HepG2 (cell line): ENCODE measurements at regions not wholly inside any gene's neighbourhood (a gene's known extent, or its start where the extent isn't known, plus 50 kb on each side); places are given as distances from the start of the nearest gene placed in this dataset.

Experiments used
- ATAC-seq: fragments of 200-7000 bp; cut with Tn5 transposase; 3 replicates; pipeline ENCODE4 v1.9.1; 2020; ENCODE audit warnings: mild to moderate bottlenecking, moderate library complexity
- BruUV-seq: library from RNA; stranded (reverse); fragments of 400-500 nt; replicated peaks from 2 replicates; lab custom pipeline; 2021; lab: Mats Ljungman, UMichigan
- CTCF ChIA-PET: fragments of 300-600 bp; formaldehyde crosslinking; extraction: SDS; loops from one replicate; lab custom pipeline; 2021; ENCODE audit warnings: low total read pairs, inconsistent platforms, low intra/inter-chr PET ratio; lab: Yijun Ruan, JAX
- POLR2A ChIA-PET: fragments of 350-600 bp; sonication (Branson Sonifier 250); formaldehyde crosslinking; loops from one replicate; lab custom pipeline; 2020; ENCODE audit warnings: antibody characterized with exemption, inconsistent platforms; lab: Yijun Ruan, JAX
- DNase-seq: peaks from one replicate; pipeline ENCODE4 v3.0.0-alpha.2; 2015; ENCODE audit warnings: low spot score
- FAIRE-seq: peaks from 3 replicates; lab custom pipeline; 2011; peaks lifted over from hg19 to GRCh38; lab: Jason Lieb, UNC
- H2AFZ ChIP-seq: one replicate; pipeline ENCODE4 v1.6.1; 2011; ENCODE audit warnings: low read length, inconsistent platforms
- H3K27ac ChIP-seq: fragments of 300-600 bp; 3 replicates; pipeline ENCODE4 v1.8.0; 2011; ENCODE audit warnings: mixed run types, mild to moderate bottlenecking, mixed read lengths, low read length, inconsistent platforms; ENCODE audit not compliant: insufficient read depth; ENCODE audit errors: extremely low read length
- H3K27me3 ChIP-seq, 2 experiments: fragments of 200-600 bp in 1 of 2; 2 replicates in 1 of 2; 3 replicates in 1 of 2; pipeline versions ENCODE4 v1.6.0 to v1.8.0; 2011; ENCODE audit warnings: low read length in 2 of 2, mild to moderate bottlenecking in 2 of 2, moderate library complexity in 2 of 2, inconsistent platforms in 1 of 2; ENCODE audit not compliant: insufficient read depth in 2 of 2, control insufficient read depth in 1 of 2
- H3K36me3 ChIP-seq, 2 experiments: fragments of 200-600 bp in 1 of 2; replicated peaks in 1 of 2; 2 replicates in 1 of 2; 3 replicates in 1 of 2; pipeline versions ENCODE4 v1.5.1 to v1.8.0; 2011; ENCODE audit warnings: low read length in 2 of 2, inconsistent platforms in 1 of 2; ENCODE audit not compliant: insufficient read depth in 2 of 2, control insufficient read depth in 1 of 2
- H3K4me1 ChIP-seq: 2 replicates; pipeline ENCODE4 v1.5.1; 2012; ENCODE audit warnings: low read length, inconsistent platforms; ENCODE audit not compliant: insufficient read depth
- H3K4me2 ChIP-seq: 2 replicates; pipeline ENCODE4 v1.6.0; 2011; ENCODE audit warnings: low read depth, low read length, inconsistent platforms
- H3K4me3 ChIP-seq, 3 experiments: fragments of 200-600 bp in 1 of 3; sonication (generic), shearing (Covaris generic) in 1 of 3; replicated peaks in 1 of 3; 2 replicates each; pipeline ENCODE4 v1.5.1; 2011 to 2016; ENCODE audit warnings: low read length in 3 of 3, inconsistent platforms in 2 of 3, low read depth in 2 of 3, mild to moderate bottlenecking in 2 of 3, control low read depth in 1 of 3, mixed read lengths in 1 of 3; ENCODE audit not compliant: insufficient read depth in 1 of 3
- H3K79me2 ChIP-seq: one replicate; pipeline ENCODE4 v1.6.1; 2011; ENCODE audit warnings: low read length, inconsistent platforms; ENCODE audit not compliant: insufficient read depth
- H3K9ac ChIP-seq: 2 replicates; pipeline ENCODE4 v1.6.0; 2011; ENCODE audit warnings: mild to moderate bottlenecking, low read depth, low read length, inconsistent platforms; ENCODE audit not compliant: insufficient read depth
- H3K9me3 ChIP-seq: 2 replicates; pipeline ENCODE4 v1.5.1; 2012; ENCODE audit warnings: mild to moderate bottlenecking, low read length
- H4K20me1 ChIP-seq: 2 replicates; pipeline ENCODE4 v1.6.0; 2011; ENCODE audit warnings: inconsistent platforms, mild to moderate bottlenecking, low read length, moderate library complexity; ENCODE audit not compliant: insufficient read depth
- BATF2 ChIP-seq: sonication (generic); formaldehyde crosslinking; IDR thresholded peaks from 2 replicates; pipeline ENCODE4 v1.8.0; 2022; ENCODE audit warnings: mild to moderate bottlenecking, missing genetic modification reagents, moderate library complexity
- KDM2A ChIP-seq: sonication (generic); formaldehyde crosslinking; IDR thresholded peaks from 2 replicates; pipeline ENCODE4 v1.4.0; 2020; ENCODE audit warnings: low read depth, missing genetic modification reagents, borderline replicate concordance
- MATR3 ChIP-seq: sonication (generic); formaldehyde crosslinking; IDR thresholded peaks from 2 replicates; pipeline ENCODE4 v1.4.0; 2020; ENCODE audit warnings: missing genetic modification reagents
- MAX ChIP-seq: IDR thresholded peaks from 2 replicates; pipeline ENCODE4 v1.6.1; 2012; ENCODE audit warnings: inconsistent platforms
- NR2C2 ChIP-seq: sonication (generic); formaldehyde crosslinking; IDR thresholded peaks from 2 replicates; pipeline ENCODE4 v1.4.0; 2020; ENCODE audit warnings: missing genetic modification reagents, mild to moderate bottlenecking, moderate library complexity, borderline replicate concordance
- SALL2 ChIP-seq: sonication (generic); formaldehyde crosslinking; IDR thresholded peaks from 2 replicates; pipeline ENCODE4 v1.8.1; 2023; ENCODE audit warnings: mild to moderate bottlenecking, missing genetic modification reagents, inconsistent platforms
- SIX1 ChIP-seq: sonication (generic); formaldehyde crosslinking; IDR thresholded peaks from 2 replicates; pipeline ENCODE4 v1.4.0; 2020; ENCODE audit warnings: missing genetic modification reagents, borderline replicate concordance
- SMAD1 ChIP-seq: sonication (generic); formaldehyde crosslinking; IDR thresholded peaks from 2 replicates; pipeline ENCODE4 v1.4.0; 2020; ENCODE audit warnings: missing genetic modification reagents, low read depth, mild to moderate bottlenecking, borderline replicate concordance
- SOX13 ChIP-seq, 3 experiments: fragments of 450-650 bp in 1 of 3; sonication (generic) in 1 of 3; formaldehyde crosslinking in 1 of 3; IDR thresholded peaks in 2 of 3; conservative IDR thresholded peaks in 1 of 3; 2 replicates each; pipeline versions ENCODE4 v1.5.0 to v1.6.1; 2016 to 2020; ENCODE audit warnings: antibody characterized with exemption in 1 of 3, mild to moderate bottlenecking in 1 of 3, missing compliant biosample characterization in 1 of 3, missing genetic modification reagents in 1 of 3, moderate library complexity in 1 of 3
- SOX6 ChIP-seq, 2 experiments: fragments of 450-650 bp in 1 of 2; sonication (generic) in 1 of 2; formaldehyde crosslinking in 1 of 2; IDR thresholded peaks; 2 replicates each; pipeline versions ENCODE4 v1.4.0 to v1.6.1; 2017 to 2020; ENCODE audit warnings: antibody characterized with exemption in 1 of 2, mild to moderate bottlenecking in 1 of 2, missing genetic modification reagents in 1 of 2
- XRCC5 ChIP-seq: fragments of 200-400 bp; formaldehyde crosslinking; optimal IDR thresholded peaks from 2 replicates; pipeline ENCODE3; 2017; ENCODE audit warnings: mild to moderate bottlenecking, low read length
- ZBTB1 ChIP-seq: sonication (generic); formaldehyde crosslinking; IDR thresholded peaks from 2 replicates; pipeline ENCODE4 v1.4.0; 2020; ENCODE audit warnings: missing genetic modification reagents, borderline replicate concordance
- ZBTB20 ChIP-seq: sonication (generic); formaldehyde crosslinking; IDR thresholded peaks from 2 replicates; pipeline ENCODE4 v1.8.1; 2023; ENCODE audit warnings: missing genetic modification reagents, low read depth, mild to moderate bottlenecking, borderline replicate concordance
- ZBTB34 ChIP-seq: sonication (generic); formaldehyde crosslinking; IDR thresholded peaks from 2 replicates; pipeline ENCODE4 v1.8.0; 2022; ENCODE audit warnings: mild to moderate bottlenecking, missing genetic modification reagents
- ZFP1 ChIP-seq: IDR thresholded peaks from 2 replicates; pipeline ENCODE4 v1.6.1; 2016
- ZFP41 ChIP-seq: sonication (generic); formaldehyde crosslinking; IDR thresholded peaks from 2 replicates; pipeline ENCODE4 v1.4.0; 2020; ENCODE audit warnings: mild to moderate bottlenecking, missing genetic modification reagents, borderline replicate concordance
- ZFP90 ChIP-seq: sonication (generic); formaldehyde crosslinking; IDR thresholded peaks from 2 replicates; pipeline ENCODE4 v1.8.0; 2022; ENCODE audit warnings: missing genetic modification reagents, mild to moderate bottlenecking, inconsistent platforms, borderline replicate concordance
- ZNF737 ChIP-seq: sonication (generic); formaldehyde crosslinking; IDR thresholded peaks from 2 replicates; pipeline ENCODE4 v1.5.0; 2020; ENCODE audit warnings: missing genetic modification reagents, mild to moderate bottlenecking, borderline replicate concordance
- WGBS: methylation state at CpG from one replicate; pipeline ENCODE4 v1.1.6; 2017; ENCODE audit warnings: low lambda C conversion rate; 5-methylcytosine and 5-hydroxymethylcytosine counted together
- in situ Hi-C: cut with HindIII; loops from 2 replicates; pipeline ENCODE4 v1.10.0; 2017; ENCODE audit warnings: low pct_unique_long_range_greater_than_20kb; ENCODE audit not compliant: extremely low pct_ligation_motif_present
- intact Hi-C: fragments of 100-400 bp; cut with micrococcal nuclease; formaldehyde crosslinking; loops from one replicate; pipeline ENCODE4 v1.10.0; 2022; ENCODE audit not compliant: unreplicated experiment

- H3K4me3 ChIP-seq, result no peak overlapping the region
- intact Hi-C loops, result no loop called here
- BruUV-seq, result no TSS peak
- H4K20me1 ChIP-seq, result no peaks in the 10 kb centered on the region
- no peak for DNase-seq
- peaks cover 40% of the 10 kb centered on the region for H3K9me3 ChIP-seq
- 2% methylated on average over 2 of the region's 2 CpGs for WGBS
- no peak for FAIRE-seq
- no peak overlapping the region for H3K27ac ChIP-seq
- no peaks in the 10 kb centered on the region for H3K79me2 ChIP-seq
- POLR2A ChIA-PET, result no interaction called here
- no peaks in the 10 kb centered on the region for H3K36me3 ChIP-seq
- no peak for ATAC-seq
- TF ChIP-seq SMAD1 (CRISPR knock-in tag), result no peak
- TF ChIP-seq SIX1 (CRISPR knock-in tag), result no peak
- TF ChIP-seq, all 625 proteins: peak for 0
- in situ Hi-C loops, result no loop called here
- no peaks in the 10 kb centered on the region for H3K4me1 ChIP-seq
- H3K9ac ChIP-seq, result no peak overlapping the region
- CTCF ChIA-PET, result no interaction called here
- no peaks in the 10 kb centered on the region for H3K27me3 ChIP-seq
- no peak overlapping the region for H3K4me2 ChIP-seq
- H2AFZ ChIP-seq, result no peak overlapping the region
These were observed 1190.7 kb upstream of the SEL1L start for GRCh38 chr14:82724316-82724715.

GRCh38 chr14:82725213-82725612 lies 1191.6 kb upstream of the SEL1L start:
- peaks cover 45% of the 10 kb centered on the region for H3K9me3 ChIP-seq
- FAIRE-seq (no peak), DNase-seq (no peak), ATAC-seq (no peak)
- ChIA-PET CTCF (no interaction called here), POLR2A (no interaction called here)
- no TSS peak for BruUV-seq
- intact Hi-C loops, result no loop called here
- no peaks in the 10 kb centered on the region for H4K20me1 ChIP-seq
- H3K27ac ChIP-seq, result no peak overlapping the region
- no peak overlapping the region for H3K4me3 ChIP-seq
- H3K4me2 ChIP-seq, result no peak overlapping the region
- H2AFZ ChIP-seq, result no peak overlapping the region
- no peaks in the 10 kb centered on the region for H3K36me3 ChIP-seq
- H3K4me1 ChIP-seq, result no peaks in the 10 kb centered on the region
- no peak overlapping the region for H3K9ac ChIP-seq
- H3K27me3 ChIP-seq, result no peaks in the 10 kb centered on the region
- in situ Hi-C loops, result no loop called here
- no peak for TF ChIP-seq BATF2 (CRISPR knock-in tag)
- TF ChIP-seq MATR3 (CRISPR knock-in tag), result no peak
- TF ChIP-seq ZFP41 (CRISPR knock-in tag), result no peak
- no peak for TF ChIP-seq ZFP1 (CRISPR knock-in tag)
- no peak for TF ChIP-seq ZNF737 (CRISPR knock-in tag)
- no peak for TF ChIP-seq ZFP90 (CRISPR knock-in tag)
- no peak for TF ChIP-seq NR2C2 (CRISPR knock-in tag)
- no peak for TF ChIP-seq SOX13 (IDR thresholded peaks at IDR 0.05)
- TF ChIP-seq SOX13 (CRISPR knock-in tag; conservative IDR thresholded peaks at IDR 0.05 in 1 of 2, IDR thresholded peaks at IDR 0.05 in 1 of 2), result no peak
- TF ChIP-seq XRCC5, result no peak
- TF ChIP-seq MAX, result no peak
- TF ChIP-seq ZBTB20, result no peak
- TF ChIP-seq SOX6 (IDR thresholded peaks at IDR 0.05), result no peak
- TF ChIP-seq SOX6 (CRISPR knock-in tag; IDR thresholded peaks at IDR 0.05), result no peak
- no peak for TF ChIP-seq ZBTB1
- no peak for TF ChIP-seq SALL2 (CRISPR knock-in tag)
- no peak for TF ChIP-seq KDM2A (CRISPR knock-in tag)
- no peak for TF ChIP-seq ZBTB34 (CRISPR knock-in tag)
- no peaks in the 10 kb centered on the region for H3K79me2 ChIP-seq
